Kidney (tissue), 13 donors: ENCODE measurements at regions not wholly inside any gene's neighbourhood (a gene's known extent, or its start where the extent isn't known, plus 50 kb on each side); places are given as distances from the start of the nearest gene placed in this dataset.

Experiments used
- DNase-seq, 5 donors: peaks; one replicate each; pipeline ENCODE4 v3.0.0-alpha.2; 2013 to 2020
- FAIRE-seq: peaks from 2 replicates; lab custom pipeline; 2012; peaks lifted over from hg19 to GRCh38; lab: Jason Lieb, UNC
- H3K27ac ChIP-seq, 2 donors: one replicate each; pipeline ENCODE4 v1.7.0; 2013; ENCODE audit warnings: low read depth in 2 of 2, low read length in 2 of 2, inconsistent platforms in 1 of 2
- H3K27me3 ChIP-seq: one replicate; pipeline ENCODE4 v1.7.1; 2013; ENCODE audit warnings: low read length, inconsistent platforms; ENCODE audit not compliant: control insufficient read depth, insufficient read depth
- H3K36me3 ChIP-seq, 3 donors: one replicate each; pipeline versions ENCODE4 v1.7.0 to v1.7.1; 2013; ENCODE audit warnings: low read length in 3 of 3, control low read depth in 1 of 3, inconsistent platforms in 1 of 3; ENCODE audit not compliant: insufficient read depth in 3 of 3, control insufficient read depth in 2 of 3
- H3K4me1 ChIP-seq, 3 donors: one replicate each; pipeline versions ENCODE4 v1.7.0 to v1.7.1; 2013; ENCODE audit warnings: low read length in 3 of 3, inconsistent platforms in 1 of 3, low read depth in 1 of 3; ENCODE audit not compliant: control insufficient read depth in 2 of 3, insufficient read depth in 2 of 3
- H3K4me3 ChIP-seq, 3 donors: one replicate each; pipeline versions ENCODE4 v1.7.0 to v1.8.1; 2013; ENCODE audit warnings: low read length in 3 of 3, control low read depth in 1 of 3, inconsistent platforms in 1 of 3
- H3K9ac ChIP-seq, 3 donors: one replicate each; pipeline versions ENCODE4 v1.7.0 to v1.7.1; 2013; ENCODE audit warnings: low read length in 3 of 3, control low read depth in 1 of 3, inconsistent platforms in 1 of 3
- H3K9me3 ChIP-seq, 3 donors: one replicate each; pipeline versions ENCODE4 v1.7.0 to v1.7.1; 2013; ENCODE audit warnings: low read length in 3 of 3, control low read depth in 1 of 3, inconsistent platforms in 1 of 3; ENCODE audit not compliant: control insufficient read depth in 2 of 3, insufficient read depth in 1 of 3
- CTCF ChIP-seq: IDR thresholded peaks from 3 replicates; pipeline ENCODE4 v1.5.1; 2012; ENCODE audit warnings: mild to moderate bottlenecking, moderate library complexity, borderline replicate concordance; ENCODE audit not compliant: insufficient read depth; ENCODE audit errors: extremely low read depth
- intact Hi-C: fragments of 100-400 bp; cut with DNase I; formaldehyde crosslinking; loops from one replicate; pipeline ENCODE4 v1.11.1; 2022
- donor health status: control.
- donor health status: control.
- donor health status: control.
- donor health status: control.
- donor health status: control.
- donor health status: DM: yes; HTN: yes; CAD: no.
- donor health status: Normal renal cell carcinoma (clear cell type).

- Histone ChIP-seq H3K4me3 (no peak overlapping the region), H3K9me3 (no peaks in the 10 kb centered on the region), H3K27me3 (no peaks in the 10 kb centered on the region), H3K27ac (no peak overlapping the region), H3K36me3 (no peaks in the 10 kb centered on the region), H3K4me1 (no peaks in the 10 kb centered on the region), H3K9ac (no peak overlapping the region)
- no peak for FAIRE-seq
- DNase-seq = no peak
- no peak for TF ChIP-seq CTCF
- intact Hi-C loops = no loop called here
Measured at GRCh38 chr11:109148669-109149068, 273.3 kb upstream of the C11orf87 start.

DNA sequence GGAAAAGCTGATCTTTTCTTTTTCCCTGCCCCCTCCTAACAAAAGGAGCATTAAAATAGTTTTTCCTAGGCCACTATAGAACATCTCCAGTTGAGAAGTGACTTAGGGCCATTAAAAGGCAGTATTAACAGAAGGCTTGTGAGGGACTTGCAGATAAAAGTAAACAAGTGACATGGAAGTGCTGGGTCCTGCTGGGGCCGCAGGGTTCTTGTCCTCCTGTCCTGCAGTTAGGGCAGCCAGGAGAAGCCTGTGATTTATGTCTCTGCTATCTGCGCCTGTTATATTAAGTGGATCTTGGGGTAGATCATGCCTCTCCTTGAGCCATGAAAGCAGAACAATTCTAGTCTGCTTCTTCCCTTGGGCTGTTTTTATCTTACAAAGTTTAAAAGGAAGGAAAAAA is 271.4 kb upstream of the C11orf87 start:
- Histone ChIP-seq H3K9ac (no peak overlapping the region), H3K27ac (no peak overlapping the region), H3K36me3 (no peaks in the 10 kb centered on the region), H3K4me1 (no peaks in the 10 kb centered on the region), H3K4me3 (no peak overlapping the region), H3K9me3 (no peaks in the 10 kb centered on the region), H3K27me3 (no peaks in the 10 kb centered on the region)
- FAIRE-seq (no peak), DNase-seq (peak in 4 of 5 donors; percentile 16 to 39 (median 24))
- no peak for TF ChIP-seq CTCF
- intact Hi-C loops = no loop called here

DNA sequence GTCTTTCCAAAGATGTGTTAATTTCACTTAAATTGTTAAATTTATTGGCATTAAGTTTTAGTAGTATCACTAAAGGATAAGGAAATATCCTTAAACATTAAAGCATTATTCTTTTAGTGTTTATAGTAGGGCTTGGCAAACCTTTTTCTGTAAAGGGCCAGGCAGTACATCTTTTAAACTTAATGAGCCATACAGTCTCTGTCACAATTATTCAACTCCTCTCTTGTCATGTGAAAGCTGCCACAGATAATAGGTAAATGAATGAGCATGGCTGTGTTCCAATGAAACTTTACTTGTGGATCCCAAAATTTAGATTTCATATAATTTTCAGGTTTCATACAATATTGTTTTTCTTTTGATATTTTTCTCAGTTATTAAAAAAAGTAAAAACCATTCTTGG is 268.2 kb upstream of the C11orf87 start:
- FAIRE-seq (no peak), DNase-seq (peak in 2 of 5 donors; percentile 52 to 83)
- no peak for TF ChIP-seq CTCF
- Histone ChIP-seq H3K4me3 (no peak overlapping the region), H3K27me3 (no peaks in the 10 kb centered on the region), H3K9ac (no peak overlapping the region), H3K27ac (no peak overlapping the region), H3K4me1 (no peaks in the 10 kb centered on the region), H3K36me3 (no peaks in the 10 kb centered on the region), H3K9me3 (peaks cover 0 to 5% (median 0%) of the 10 kb centered on the region in 3 donors)
- intact Hi-C loops = no loop called here

DNA sequence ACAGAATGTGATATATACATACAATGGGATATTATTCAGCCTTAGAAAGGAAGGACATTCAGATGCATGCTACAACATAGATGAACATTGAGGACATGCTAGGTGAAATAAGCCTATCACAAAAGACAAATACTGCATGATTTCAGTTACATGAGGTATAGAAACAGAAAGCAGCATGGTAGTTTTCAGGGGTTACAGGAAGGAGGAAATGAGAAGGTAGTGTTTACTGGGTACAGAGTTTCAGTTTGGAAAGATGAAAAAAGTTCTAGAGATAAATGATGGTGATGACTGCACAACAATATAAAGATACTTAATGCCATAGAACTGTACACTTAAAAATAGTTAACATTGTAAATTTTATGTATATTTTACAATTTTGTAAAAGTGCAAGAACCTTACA is 266.7 kb upstream of the C11orf87 start:
- Histone ChIP-seq H3K4me3 (no peak overlapping the region), H3K4me1 (no peaks in the 10 kb centered on the region), H3K27ac (no peak overlapping the region), H3K27me3 (no peaks in the 10 kb centered on the region), H3K9me3 (peaks cover 0 to 5% (median 0%) of the 10 kb centered on the region in 3 donors), H3K9ac (no peak overlapping the region), H3K36me3 (no peaks in the 10 kb centered on the region)
- no peak for DNase-seq
- FAIRE-seq = no peak
- intact Hi-C loops = no loop called here
- TF ChIP-seq CTCF = no peak
